GM21619 (cell line): ENCODE measurements at regions not wholly inside any gene's neighbourhood (a gene's known extent, or its start where the extent isn't known, plus 50 kb on each side); places are given as distances from the start of the nearest gene placed in this dataset.

Experiments
- ATAC-seq: cut with Tn5 transposase; IDR thresholded peaks from one replicate; pipeline ENCODE4 v1.9.1; 2021; ENCODE audit not compliant: unreplicated experiment

DNA sequence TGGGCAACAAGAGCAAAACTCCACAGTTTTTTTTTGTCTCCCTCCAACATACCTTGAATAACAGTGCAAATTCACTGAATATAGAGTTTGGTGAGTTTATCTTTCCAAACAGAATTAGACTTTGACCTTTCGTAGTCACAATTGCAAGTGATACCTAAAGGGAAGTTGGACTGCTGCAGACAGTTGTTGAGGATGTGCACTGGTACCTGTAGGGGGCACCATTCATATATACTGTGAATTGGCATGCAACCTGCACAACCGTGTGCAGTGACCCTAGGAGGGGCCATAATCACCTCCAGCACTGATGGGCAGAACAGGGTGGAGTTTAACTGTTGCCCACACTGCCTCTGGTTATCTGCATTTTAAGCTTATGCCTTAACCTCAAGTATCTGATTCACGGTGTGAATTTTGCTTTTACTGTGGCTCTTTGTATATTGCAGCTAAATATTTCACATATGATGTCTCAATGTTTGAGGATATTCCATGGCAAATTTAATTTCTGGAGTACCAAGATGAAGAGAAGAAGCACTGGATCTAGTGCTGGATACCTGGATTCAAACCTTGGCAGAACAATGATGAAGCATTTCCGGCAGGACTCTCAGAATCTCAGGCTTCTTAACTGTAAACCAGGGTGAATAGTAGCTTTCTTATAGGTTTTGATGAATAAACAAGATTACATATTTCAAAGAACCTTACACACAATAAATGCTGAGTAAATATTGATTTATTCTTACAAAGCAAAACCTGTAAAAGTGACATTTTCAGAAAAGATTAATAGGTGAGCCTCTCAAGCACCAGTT, 144.3 kb downstream of the ACTBL2 start:
- peak; percentile 64 for ATAC-seq

DNA sequence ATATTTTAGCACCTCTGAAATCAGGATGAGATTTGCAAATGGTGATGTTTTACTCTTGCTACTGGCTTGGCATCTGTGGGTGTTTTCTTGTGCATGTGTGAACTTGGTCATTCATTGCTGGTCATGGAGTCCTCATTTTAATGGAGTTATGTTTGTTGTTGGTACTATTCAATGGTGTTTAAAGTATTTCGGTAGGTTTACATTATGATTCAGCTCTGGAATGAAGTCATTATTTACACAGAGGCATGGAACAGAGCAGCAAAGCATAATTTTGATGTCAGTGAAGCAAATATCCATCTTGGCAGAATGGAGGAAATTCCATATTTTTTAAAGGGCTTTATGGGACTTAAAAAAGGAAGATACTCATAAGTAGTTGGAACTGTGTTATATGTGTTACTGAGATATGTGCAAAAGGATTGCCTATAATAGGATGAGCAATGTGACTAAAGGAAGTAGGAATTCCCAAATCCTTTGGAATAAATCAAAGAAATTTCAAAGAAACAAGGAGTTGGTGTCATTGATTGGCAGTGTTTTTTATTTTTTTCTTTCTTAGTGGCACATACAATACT, 147.4 kb downstream of the ACTBL2 start:
- ATAC-seq, result no peak

DNA sequence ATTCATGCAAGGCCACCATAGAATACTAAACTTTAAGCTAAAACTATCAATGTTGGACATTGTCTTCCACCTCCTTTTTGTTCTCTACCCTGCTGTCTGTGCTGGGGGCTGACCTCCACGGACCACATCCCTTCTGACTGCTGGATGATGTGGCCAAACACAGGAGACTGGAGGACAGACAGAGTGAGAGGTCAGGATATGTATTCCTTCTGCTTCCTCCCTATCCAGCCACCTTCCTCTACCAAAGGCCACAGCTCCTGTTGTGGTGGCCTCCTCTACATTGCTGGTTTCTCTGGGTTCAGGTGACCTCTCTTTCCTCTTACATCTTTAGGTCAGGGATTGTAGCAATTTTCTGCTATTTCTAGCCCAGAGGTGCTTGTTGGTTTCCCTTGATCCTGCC, 148.1 kb downstream of the ACTBL2 start:
- no peak for ATAC-seq

DNA sequence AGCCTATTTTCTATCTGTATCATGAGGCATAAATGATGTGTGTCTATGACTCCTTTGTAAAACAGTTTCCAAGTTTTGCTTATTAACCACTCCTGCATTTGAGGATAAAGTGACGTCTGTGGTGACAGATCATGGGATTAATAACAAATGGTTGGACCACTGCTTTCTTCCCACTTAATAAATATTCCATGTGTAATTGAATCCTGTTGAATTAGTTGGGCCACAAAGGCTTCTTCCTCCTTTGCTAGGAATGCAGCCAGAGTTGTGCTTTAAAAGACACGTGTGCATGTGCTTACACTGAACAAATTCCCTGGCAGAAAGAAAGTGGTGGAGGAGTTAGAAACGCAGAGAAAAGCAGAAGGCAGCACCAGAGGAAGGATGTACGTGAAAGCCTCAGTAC, 150.2 kb downstream of the ACTBL2 start:
- no peak for ATAC-seq

DNA sequence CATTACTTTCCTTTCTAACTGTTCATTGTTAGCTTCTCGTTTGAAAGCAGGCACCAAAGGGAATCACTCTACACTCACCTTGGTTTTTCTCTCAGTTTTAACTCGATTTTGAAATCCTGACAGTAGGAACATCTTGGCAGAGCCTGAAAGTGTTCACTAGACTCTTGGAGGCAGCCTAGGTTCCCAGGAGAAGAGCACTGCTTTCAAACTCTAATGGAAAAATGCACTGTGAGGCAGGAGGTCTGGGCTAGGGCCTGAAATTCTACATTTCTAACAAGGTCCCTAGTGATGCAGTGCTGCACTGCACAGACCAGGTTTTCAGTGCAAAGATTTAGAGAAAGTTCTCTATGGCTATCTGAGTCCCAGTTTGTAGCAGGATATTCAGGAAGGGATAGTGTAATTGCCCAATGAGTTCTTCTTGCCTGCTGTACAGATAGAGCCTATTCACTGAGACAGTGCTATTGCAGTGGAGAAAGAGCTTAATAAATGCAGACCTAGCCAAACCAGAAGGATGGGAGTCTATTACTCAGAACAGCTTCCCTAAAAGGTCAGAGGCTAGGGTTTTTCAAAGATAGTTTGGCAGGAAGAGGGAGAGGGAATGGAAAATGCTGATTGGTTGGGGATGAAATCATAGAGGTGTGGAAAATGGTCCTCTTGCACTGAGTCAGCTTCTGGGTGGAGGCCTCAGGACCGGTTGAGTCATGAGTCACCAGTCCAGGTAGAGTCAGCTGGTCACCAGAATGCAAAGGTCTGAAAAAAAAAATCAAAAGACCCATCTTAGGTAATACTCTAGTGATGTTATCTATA, 153.9 kb downstream of the GPBP1 start:
- ATAC-seq, result no peak

DNA sequence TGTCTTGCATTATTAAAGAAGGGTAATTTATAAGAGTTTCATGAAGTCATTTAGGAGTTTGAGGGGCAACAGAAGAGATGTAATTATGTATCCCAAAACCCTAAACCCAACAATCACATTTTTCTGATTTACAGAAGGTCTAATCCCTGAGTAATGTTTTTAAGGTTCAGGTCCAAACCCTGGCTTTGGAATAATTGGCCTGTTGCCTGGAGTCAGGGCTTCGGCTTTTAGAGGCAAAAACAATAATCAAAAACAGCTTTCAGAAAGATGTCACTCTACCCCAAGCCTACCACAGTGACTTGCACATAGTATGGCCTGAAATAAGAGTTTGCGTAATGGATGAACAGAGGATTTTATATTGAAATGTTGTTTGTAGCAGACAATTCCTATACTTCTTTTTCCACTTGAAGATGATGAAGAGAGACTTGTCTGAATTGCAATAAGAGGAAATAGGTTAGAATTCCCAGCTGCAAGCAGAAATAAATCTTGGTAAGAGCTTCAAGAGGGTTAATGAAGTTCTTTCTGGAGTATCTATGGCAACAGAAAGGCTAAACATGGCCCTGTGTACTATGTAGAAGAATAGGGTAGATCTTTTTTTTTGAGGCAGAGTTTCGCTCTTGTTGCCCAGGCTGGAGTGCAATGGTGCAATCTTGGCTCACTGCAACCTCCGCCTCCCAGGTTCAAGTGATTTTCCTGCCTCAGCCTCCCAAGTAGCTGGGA, 152.0 kb downstream of the GPBP1 start:
- no peak for ATAC-seq

DNA sequence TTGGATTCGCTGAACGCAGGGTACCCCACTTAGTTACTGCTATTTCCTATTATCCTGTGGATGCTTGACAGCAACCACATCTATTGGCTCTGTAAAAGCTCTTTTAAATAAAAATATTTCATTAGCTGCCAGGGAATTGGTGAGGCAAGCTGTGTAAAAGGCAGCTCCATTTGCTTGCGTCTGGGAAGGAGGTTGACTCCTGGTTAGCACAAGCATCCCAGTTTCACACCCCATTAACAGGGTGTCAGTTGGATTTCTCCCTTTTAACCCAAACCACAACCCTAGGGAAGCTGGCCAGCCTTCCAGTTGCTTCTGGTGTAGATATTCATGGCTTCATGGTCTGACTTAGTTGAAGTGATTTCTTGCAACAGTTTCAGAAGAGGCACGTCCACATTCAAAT, 151.0 kb downstream of the GPBP1 start:
- ATAC-seq, result no peak

DNA sequence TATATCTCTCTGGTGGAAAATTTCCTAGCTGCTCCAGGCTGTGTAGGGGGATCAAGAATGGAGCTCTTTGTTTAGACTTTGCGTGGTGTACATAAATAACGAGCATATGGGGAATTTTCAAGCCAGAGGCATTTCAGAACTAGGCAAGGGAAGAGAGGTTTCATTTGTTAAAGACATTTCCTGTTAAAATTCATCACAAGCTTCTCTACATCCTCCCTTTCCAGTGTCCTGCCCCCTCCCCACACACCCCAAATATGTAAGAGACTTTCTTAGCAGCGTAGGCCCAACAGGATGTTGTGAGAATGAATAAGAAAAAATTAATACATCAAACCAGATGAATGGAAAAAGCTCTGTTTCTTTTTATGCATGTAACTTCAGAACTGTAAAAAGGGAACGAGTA, 150.3 kb downstream of the GPBP1 start:
- no peak for ATAC-seq

DNA sequence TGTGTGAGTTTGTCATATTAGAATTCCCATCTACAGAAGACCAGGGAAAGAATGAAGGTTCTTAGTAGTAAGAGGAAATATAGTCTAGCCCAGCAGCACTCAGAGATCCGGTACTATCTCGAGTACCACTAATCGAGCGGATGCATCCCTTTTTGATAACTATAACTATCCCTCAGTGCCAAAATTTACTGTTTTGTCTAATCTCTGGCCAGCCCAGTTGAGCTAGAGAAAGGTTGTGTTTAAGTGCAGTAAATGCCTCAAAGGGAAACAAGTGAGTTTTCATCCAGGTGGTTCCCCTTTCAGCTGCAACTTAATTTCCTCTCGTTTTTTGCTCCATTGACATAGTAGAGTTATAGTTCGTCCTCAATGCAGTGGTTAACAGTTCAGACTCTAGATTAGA, 146.7 kb downstream of the GPBP1 start:
- ATAC-seq, result no peak

DNA sequence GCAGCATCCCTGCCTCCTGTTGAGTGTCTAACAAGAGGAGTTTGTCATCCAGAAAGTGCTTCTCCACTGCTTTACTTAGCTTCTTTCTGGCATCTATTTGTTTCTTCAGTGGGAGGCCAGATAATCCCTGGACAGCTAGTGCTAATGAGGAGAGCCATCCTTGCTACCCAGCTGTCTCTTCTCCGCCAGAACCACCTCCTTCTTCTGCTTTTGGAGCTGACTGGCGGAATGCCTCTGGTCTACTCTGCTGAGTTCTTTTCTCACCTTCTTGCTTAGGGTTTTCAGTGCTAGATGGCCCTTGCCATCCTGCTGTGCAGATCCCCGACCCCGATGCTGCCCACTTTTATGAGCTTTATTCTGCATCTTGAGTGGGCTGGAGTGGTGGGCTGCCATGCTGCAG, 145.8 kb downstream of the GPBP1 start:
- ATAC-seq, result no peak

DNA sequence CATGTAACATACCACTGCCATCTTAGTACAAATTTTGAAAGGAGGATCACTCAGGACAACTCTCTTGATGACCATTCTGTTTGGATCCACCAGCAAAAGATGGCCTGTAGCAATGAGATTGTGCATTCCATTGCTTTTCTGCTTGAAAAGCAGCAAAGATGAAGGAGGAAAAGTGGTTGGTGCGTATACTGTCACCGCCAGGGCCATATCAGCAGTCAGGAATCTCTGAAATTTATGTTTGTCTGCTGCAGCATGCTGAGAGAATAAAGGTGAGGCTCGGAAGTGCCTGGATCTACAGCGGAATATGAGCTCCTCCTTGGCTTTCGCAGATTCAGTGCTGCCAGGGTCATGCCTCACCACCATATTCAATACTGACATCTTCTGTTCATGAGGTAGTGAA, 144.4 kb downstream of the GPBP1 start:
- no peak for ATAC-seq

DNA sequence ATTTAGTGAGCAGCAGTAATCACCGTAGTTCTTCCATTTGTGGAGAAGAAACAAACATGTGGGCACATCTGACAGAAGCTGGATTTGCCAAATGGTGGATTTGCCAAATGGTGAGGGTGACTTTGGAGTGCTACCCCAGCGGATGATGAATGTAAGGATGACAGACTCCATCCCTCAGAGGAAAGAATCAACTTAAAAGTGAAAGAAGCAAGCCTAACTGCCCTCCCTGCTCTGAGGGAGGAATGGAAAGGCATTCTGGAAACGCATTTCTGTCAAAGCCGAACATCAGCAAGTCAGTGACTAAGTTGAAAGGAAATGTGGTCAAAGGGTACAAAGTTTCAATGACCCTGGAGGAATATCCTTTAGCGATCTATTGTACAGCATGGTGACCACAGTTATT, 143.5 kb downstream of the GPBP1 start:
- ATAC-seq, result no peak

DNA sequence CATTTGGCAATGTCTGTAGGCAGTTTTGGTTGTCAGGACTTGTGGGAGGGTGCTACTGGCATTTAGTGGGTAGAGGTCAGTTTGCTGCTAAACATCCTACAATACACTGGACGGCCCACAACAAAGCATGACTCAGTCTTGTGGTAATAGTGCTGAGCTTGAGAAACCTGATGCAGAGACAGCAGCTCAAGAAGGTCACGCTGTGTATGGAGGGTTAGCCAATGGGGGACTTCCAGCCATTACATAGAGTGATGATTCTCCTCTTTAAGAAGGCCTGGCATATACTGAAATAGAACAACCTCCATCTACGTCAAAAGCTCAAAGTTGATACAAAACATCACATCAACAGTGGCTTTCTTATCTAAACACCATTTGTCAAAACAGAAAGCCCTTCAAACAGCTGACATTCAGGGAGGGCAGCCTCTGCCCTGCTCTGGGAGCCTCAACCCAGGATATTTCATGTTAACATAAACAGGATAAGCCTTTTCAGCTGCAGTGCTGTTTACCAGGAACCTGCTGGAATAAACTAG, 143.0 kb downstream of the GPBP1 start:
- peak; percentile 54 for ATAC-seq

DNA sequence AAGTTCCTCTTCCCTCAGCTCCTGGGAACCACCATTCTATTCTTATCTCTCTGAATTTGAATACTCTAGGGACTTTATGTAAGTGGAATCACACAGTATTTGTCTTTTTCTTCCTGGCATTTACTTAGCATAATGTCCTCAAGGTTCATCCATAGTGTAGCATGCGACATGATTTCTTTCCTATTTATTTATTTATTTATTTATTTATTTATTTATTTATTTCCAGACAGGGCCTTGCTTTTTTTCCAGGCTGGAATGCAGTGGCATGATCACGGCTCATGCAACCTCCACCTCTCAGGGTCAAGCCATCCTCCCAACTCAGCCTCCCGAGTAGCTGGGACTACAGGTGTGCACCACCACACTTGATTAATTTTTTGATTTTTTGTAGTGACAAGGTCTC, 142.1 kb downstream of the GPBP1 start:
- ATAC-seq, result no peak
